ENCODE measurements at regions not wholly inside any gene's neighbourhood (a gene's known extent, or its start where the extent isn't known, plus 50 kb on each side); places are given as distances from the start of the nearest gene placed in this dataset.

- no peak for DNase-seq
Observed at GRCh38 chr5:166373817-166374216, 1917.6 kb upstream of the WWC1 start.

- DNase-seq, result no peak
Observed at GRCh38 chr5:166377756-166378155, 1913.7 kb upstream of the WWC1 start.

GRCh38 chr5:166379517-166379916 lies 1911.9 kb upstream of the WWC1 start:
- no peak for DNase-seq

- no peak for DNase-seq
Observed at GRCh38 chr5:166382031-166382430, 1909.4 kb upstream of the WWC1 start.

GRCh38 chr5:166398131-166398530 lies 1893.3 kb upstream of the WWC1 start:
- no peak for DNase-seq

GRCh38 chr5:166399781-166400180 lies 1891.7 kb upstream of the WWC1 start:
- DNase-seq, result no peak

GRCh38 chr5:166401391-166401790 lies 1890.1 kb upstream of the WWC1 start:
- DNase-seq, result no peak

- no peak for DNase-seq
Observed at GRCh38 chr5:166412191-166412590, 1879.3 kb upstream of the WWC1 start.

GRCh38 chr5:166427211-166427610 lies 1864.2 kb upstream of the WWC1 start:
- no peak for DNase-seq

GRCh38 chr5:166428264-166428803 lies 1863.1 kb upstream of the WWC1 start:
- no peak for DNase-seq

- DNase-seq, result no peak
Observed at GRCh38 chr5:166430491-166431319, 1860.7 kb upstream of the WWC1 start.

- DNase-seq, result no peak
Observed at GRCh38 chr5:166431456-166431855, 1860.0 kb upstream of the WWC1 start.

GRCh38 chr5:166433679-166434078 lies 1857.8 kb upstream of the WWC1 start:
- DNase-seq, result no peak

- DNase-seq, result no peak
Observed at GRCh38 chr5:166436872-166437271, 1854.6 kb upstream of the WWC1 start.

GRCh38 chr5:166486348-166486747 lies 1805.1 kb upstream of the WWC1 start:
- DNase-seq, result no peak

- DNase-seq, result no peak
Observed at GRCh38 chr5:166488560-166488959, 1802.9 kb upstream of the WWC1 start.

GRCh38 chr5:166493040-166493439 lies 1798.4 kb upstream of the WWC1 start:
- no peak for DNase-seq

- DNase-seq, result no peak
Observed at GRCh38 chr5:166493612-166494011, 1797.8 kb upstream of the WWC1 start.

- DNase-seq, result no peak
Observed at GRCh38 chr5:166497496-166498104, 1793.8 kb upstream of the WWC1 start.

- DNase-seq, result no peak
Observed at GRCh38 chr5:166499447-166500240, 1791.8 kb upstream of the WWC1 start.

- DNase-seq, result no peak
Observed at GRCh38 chr5:166503506-166503905, 1787.9 kb upstream of the WWC1 start.

GRCh38 chr5:166505067-166505466 lies 1786.4 kb upstream of the WWC1 start:
- DNase-seq, result no peak

GRCh38 chr5:166505544-166505943 lies 1785.9 kb upstream of the WWC1 start:
- no peak for DNase-seq

Measured in COR-L47 (cell line).